Breast epithelium (tissue), 3 donors: ENCODE measurements at regions not wholly inside any gene's neighbourhood (a gene's known extent, or its start where the extent isn't known, plus 50 kb on each side); places are given as distances from the start of the nearest gene placed in this dataset.

Source experiments
- POLR2AphosphoS5 ChIP-seq, 3 donors: sonication (generic); formaldehyde crosslinking; IDR thresholded peaks; one replicate each; pipeline ENCODE4 v1.6.1; 2017; ENCODE audit warnings: antibody characterized with exemption in 3 of 3
- TF ChIP-seq, protein P1 (sequence below), 3 donors: fragments of 450-650 bp; IDR thresholded peaks; one replicate each; pipeline ENCODE4 v1.5.1; 2016 to 2017; ENCODE audit warnings: antibody characterized with exemption in 3 of 3, mild to moderate bottlenecking in 3 of 3, moderate library complexity in 3 of 3

DNA sequence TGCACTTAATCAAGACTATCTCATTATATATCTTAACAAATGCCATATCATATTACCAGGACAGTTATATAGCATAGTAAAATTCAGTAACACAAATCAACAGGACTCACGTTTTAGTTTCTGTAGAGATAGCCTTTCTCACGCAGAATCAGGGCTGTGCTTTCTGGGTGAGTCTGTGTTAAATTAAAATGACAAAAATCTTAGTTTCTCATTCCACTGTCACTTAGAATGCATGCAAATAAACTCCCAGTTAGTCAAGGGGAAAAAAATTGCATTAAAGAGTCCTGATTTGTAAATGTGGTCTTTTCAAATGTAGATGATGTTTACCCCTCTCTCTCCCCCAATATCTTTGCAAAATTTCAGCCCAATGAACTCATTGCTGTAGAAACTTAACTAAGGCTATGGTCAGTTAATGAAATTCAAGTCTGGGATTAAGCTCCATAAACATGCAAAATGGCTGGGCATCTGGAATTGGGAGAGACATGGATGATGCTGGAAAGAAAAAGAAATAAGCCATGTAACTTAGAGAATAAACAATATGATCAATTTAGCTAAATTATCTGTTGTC is 77.8 kb upstream of the MGAT4C start:
- TF ChIP-seq, protein P1, sequence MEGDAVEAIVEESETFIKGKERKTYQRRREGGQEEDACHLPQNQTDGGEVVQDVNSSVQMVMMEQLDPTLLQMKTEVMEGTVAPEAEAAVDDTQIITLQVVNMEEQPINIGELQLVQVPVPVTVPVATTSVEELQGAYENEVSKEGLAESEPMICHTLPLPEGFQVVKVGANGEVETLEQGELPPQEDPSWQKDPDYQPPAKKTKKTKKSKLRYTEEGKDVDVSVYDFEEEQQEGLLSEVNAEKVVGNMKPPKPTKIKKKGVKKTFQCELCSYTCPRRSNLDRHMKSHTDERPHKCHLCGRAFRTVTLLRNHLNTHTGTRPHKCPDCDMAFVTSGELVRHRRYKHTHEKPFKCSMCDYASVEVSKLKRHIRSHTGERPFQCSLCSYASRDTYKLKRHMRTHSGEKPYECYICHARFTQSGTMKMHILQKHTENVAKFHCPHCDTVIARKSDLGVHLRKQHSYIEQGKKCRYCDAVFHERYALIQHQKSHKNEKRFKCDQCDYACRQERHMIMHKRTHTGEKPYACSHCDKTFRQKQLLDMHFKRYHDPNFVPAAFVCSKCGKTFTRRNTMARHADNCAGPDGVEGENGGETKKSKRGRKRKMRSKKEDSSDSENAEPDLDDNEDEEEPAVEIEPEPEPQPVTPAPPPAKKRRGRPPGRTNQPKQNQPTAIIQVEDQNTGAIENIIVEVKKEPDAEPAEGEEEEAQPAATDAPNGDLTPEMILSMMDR (IDR thresholded peaks at IDR 0.05) = no peak
- no peak for TF ChIP-seq POLR2AphosphoS5 (IDR thresholded peaks at IDR 0.05)
